HT-29 (cell line): ENCODE measurements at regions not wholly inside any gene's neighbourhood (a gene's known extent, or its start where the extent isn't known, plus 50 kb on each side); places are given as distances from the start of the nearest gene placed in this dataset.

Source experiments
- DNase-seq: peaks from one replicate; pipeline ENCODE4 v3.0.0-alpha.2; 2015; ENCODE audit warnings: low spot score

DNA sequence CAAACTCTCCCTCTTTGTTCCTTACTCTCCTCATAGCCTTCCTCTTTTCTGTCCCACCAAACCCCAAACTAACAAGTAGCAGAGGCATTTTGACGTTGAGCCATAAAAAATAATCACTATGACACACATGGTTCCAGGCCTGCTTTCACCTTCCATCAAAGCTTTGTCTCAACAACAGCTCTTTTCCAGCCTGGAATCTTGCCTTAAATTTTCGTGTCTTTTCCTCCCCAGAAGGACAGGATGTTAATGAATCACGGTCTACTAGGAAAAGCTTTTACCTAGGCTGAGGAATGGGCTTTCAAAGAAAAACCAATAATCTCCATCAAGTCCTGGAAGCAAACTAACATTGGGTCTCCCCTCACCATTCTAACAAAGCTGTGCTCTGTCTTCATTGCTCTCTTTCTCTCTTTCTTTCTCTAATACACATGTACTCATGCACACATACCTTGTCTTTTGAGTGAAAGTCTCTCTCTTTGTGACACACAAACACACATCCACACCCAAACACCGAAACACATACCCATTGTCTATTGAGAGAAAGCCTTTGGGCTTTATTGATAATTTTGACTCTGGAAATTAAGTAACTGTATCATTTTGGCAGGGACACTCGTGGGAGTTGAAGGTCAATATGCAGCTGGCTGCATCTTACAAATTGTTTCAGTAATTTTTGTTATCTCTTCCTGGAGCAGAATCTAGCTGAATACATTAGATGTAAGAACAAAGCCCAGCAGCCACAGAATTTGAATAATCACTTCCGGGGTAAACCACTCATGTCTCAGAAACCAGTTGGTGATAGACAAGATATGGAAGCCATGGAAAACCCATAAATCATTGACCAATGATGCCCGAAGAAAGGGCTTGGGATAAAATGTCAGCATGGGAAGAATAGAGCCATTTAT, 107.4 kb upstream of the SLC4A7 start:
- no peak for DNase-seq

DNA sequence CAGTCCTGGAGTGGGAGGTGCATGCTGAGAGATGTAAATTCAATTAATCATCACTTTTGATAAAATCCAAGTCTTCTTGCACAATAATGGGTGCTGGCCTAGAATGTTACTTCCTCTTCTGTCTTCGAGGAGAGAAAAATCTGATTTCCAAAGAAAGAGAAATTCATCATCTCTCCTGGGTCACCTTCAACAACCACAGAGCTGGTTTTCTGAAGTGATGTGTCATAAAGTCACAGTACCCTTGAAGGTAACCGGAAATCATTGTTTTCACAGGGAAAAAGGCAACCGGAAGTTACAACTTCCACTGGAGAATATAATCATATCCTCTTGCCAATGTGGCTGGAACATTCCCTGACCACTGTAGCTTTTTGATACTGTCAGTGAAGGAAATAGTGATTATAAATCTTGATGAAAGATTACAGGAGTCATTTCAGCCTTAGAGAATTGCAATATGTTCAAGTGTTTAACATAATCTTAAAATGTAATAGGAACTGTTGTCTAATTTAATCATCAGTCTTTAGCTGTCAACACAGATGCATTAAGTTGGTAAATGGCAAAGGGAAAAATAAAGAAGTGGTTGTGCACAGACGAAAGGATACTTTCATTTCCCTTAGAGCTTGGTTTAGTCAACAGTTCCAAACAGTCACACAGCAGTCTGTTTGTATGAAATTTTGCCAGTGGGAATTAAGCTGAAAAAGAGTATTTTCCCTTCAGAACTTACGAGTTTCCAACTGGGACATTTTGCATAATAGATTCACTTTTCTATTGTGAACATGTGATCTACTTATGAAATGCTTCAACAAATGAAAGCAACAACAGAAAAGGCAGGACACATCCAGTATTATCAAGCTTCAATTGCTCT, 106.5 kb upstream of the SLC4A7 start:
- no peak for DNase-seq

GRCh38 chr3:27589795-27590194, 105.6 kb upstream of the SLC4A7 start:
- DNase-seq = no peak

DNA sequence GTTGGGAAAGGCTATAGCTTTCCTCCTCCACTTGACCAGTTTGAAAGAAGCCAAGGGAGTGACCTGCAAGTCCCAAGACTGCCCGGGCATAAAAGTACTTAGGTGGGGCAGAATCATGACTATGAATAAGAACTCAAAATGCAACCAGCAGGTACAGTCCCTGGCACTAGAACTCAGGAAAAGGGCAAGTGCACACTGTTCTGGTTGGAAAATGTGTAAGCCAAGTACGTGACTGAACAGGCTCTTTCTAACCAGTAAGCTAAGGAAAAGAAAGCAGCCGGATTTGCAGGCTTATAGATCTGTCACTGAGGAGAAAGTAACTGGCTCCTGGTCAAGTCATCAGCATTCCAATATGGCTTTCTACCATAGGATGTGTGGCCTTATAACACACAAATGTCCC, 101.2 kb upstream of the SLC4A7 start:
- no peak for DNase-seq

DNA sequence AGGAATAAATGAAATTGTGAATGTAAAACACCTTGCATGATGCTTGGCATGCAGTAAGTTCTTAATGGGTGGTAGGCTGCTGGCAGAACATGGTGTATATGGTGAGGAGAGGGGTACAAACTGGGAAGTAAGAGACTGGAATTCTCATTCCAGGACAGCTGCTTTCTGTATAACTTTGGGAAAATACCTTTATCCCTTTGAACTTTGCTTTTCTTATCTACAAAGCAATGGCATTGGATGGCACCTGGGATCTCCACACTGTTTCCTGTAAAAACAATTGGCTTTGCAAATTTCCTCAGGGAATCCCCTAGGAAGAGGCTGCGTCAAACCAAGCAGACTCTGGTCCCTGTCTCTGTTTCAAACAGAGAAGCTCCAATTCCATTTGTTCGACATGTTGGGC, 100.7 kb upstream of the SLC4A7 start:
- no peak for DNase-seq

- DNase-seq = no peak
Measured at GRCh38 chr3:27581852-27582251, 97.7 kb upstream of the SLC4A7 start.

DNA sequence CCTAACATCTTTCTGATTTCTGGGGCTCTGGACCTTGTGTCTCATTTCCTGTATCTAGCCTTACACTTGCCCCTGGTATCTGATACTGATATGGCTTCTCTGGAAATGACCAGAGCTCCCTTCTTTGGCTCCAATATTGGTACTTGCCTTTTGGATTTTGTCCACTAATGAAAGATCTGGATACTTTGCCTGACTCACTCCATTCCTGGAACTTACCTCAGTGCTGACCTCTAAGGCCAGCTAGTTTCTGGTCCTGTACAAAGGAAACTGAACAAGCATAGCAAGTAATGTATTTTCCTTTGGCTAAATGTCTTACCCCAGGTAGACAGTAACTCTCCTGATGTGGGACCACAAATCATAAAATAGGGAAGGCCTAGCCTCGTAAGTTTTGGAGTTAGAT, 93.8 kb upstream of the SLC4A7 start:
- DNase-seq = no peak

GRCh38 chr3:27577504-27577903, 93.3 kb upstream of the SLC4A7 start:
- no peak for DNase-seq

DNA sequence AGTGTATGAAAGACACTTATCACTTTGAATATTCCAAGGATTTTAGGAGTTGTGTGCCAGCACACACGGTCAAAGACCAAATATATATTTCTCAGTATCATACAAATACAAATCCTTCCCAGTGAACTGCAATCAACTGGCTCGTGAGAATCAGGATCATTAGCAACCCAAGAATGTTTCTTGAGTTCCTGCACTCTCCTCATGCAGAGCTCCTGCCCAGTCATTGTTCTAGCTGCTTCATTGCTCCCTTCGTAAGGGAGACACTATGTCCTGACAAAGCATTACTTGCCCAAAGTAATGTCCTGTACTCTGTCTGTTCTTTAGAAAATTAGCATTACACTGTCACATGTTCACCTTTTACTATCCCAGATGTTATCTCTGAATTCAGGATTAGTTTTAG, 92.0 kb upstream of the SLC4A7 start:
- no peak for DNase-seq

GRCh38 chr3:27575499-27575898, 91.3 kb upstream of the SLC4A7 start:
- no peak for DNase-seq

DNA sequence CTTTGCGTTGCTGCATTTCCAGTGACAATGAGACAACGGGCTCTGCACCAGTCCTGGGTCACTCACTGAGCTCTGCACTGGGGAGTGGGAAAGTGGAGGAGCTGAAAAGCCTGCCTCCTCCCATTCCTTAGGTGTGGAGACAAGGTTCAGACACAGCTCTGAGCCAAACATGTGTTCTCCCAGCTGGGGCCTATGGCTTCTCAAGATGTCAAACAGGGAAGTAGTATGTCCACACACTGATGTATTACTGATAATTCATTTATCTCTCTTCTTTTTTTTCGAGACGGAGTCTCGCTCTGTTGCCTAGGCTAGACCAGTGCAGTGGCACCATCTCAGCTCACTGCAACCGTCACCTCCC, 90.2 kb upstream of the SLC4A7 start:
- DNase-seq = no peak

GRCh38 chr3:27573780-27574437, 89.7 kb upstream of the SLC4A7 start:
- no peak for DNase-seq

GRCh38 chr3:27573138-27573537, 89.0 kb upstream of the SLC4A7 start:
- DNase-seq = no peak

- DNase-seq = no peak
Measured at GRCh38 chr3:27571345-27571744, 87.2 kb upstream of the SLC4A7 start.

DNA sequence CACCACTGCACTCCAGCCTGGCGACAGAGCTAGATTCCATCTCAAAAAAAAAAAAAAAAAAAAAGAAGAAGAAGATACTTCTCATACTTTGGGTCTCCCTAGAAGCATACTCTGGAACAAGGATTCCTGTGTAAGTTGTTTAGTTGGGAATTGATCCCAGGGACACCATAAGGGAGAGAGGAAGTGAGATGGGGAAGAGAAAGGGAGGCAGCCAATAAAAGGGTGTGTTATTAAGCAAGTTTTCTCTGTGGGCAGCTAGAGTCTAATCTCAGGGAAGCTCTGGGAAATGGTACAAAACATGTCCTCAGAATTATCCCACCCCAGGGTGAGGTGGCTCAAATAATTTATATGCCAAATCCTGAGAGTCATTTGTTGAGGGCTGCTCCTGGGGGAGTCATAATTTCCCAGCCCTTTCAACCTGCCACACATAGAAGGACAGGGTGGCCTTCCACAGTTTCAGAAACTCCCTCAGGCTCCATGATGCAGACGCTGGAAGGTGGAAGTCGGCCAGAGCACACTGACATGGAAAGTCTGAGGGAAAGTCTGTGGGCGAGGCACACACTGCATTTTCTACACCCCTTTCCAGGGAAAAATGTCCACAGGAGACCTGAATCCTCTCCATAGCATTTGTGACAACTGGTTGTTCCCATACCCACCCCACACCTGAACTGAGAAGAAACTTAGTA, 86.4 kb upstream of the SLC4A7 start:
- DNase-seq = no peak

- DNase-seq = no peak
Measured at GRCh38 chr3:27568393-27568792, 84.2 kb upstream of the SLC4A7 start.

DNA sequence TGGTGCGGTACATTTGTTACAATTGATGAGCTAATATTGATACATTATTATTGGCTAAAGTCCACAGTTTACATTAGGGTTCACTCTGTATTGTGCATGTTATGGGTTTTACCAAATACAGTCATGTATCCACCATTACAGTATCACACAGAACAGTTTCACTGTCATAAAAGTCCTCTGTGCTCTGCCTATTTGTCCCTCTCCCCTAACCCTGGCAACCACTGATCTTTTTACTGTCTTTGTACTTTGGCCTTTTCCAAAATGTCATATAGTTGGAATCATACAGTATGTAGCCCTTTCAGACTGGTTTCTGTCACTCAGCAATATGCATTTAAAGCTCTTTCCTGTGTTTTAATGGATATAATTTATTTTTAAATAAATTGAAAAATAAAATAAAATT, 83.1 kb upstream of the SLC4A7 start:
- no peak for DNase-seq

- no peak for DNase-seq
Measured at GRCh38 chr3:27565201-27565852, 81.1 kb upstream of the SLC4A7 start.

DNA sequence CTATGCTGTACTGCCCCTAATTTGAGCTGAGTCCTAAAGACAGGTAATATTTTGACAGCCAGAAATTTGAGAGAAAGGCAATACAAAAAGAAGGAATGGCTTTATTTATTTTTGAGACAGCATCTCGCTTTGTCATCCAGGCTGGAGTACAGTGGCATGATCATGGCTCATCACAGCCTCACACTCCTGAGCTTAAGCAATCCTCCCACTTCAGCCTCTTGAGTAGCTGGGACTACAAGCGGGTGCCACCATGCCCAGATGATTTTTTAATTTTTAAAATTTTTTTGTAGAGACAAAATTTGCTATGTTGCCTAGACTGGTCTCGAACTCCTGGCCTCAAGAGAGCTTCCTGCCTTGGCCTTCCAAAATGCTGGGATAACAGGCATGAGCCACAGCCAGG, 77.4 kb upstream of the SLC4A7 start:
- no peak for DNase-seq

DNA sequence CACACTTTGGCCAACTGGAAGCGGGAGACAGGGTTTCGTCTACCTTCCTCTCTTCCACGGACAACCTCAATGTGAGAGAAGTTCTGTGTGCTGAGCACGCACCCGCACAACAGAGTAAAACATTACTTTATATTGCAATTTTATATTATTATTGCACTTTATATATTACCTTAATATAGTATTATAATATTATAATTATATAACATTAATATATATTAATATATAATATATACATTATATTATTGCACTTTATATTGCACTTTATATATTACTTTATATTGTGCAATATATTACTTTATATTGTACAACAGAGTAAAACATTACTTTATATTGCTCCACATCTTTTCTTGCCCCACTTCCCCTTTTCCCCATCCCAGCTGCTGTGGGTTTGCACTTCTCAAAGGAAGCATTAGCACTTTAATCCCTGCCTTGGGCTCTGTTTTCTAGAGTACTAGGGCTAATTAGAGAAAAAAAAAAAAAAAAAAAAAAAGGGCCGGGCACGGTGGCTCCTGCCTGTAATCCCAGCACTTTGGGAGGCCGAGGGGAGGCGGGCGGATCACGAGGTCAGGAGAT, 76.4 kb upstream of the SLC4A7 start:
- DNase-seq = no peak

- no peak for DNase-seq
Measured at GRCh38 chr3:27559835-27560234, 75.7 kb upstream of the SLC4A7 start.
